ENCODE measurements at regions not wholly inside any gene's neighbourhood (a gene's known extent, or its start where the extent isn't known, plus 50 kb on each side); places are given as distances from the start of the nearest gene placed in this dataset.

GRCh38 chr21:28752131-28752530, 240.5 kb downstream of the LTN1 start:
- Histone ChIP-seq H3K36me3 (ENCODE audit: control insufficient read depth in 2 of 2, extremely low read depth in 1 of 2, insufficient read depth in 2 of 2, low read length in 2 of 2) (no peaks in the 10 kb centered on the region), H3K4me3 (replicated peaks in 1 of 3; ENCODE audit: insufficient read depth in 1 of 3, low read depth in 1 of 3, low read length in 3 of 3) (no peak overlapping the region), H3K4me1 (ENCODE audit: control insufficient read depth, extremely low read depth, insufficient read depth, low read length) (no peaks in the 10 kb centered on the region), H2AFZ (ENCODE audit: low read depth, low read length) (no peak overlapping the region), H3K9ac (replicated peaks; ENCODE audit: extremely low read depth, insufficient read depth, low read length) (no peak overlapping the region), H3K9me1 (replicated peaks; ENCODE audit: control insufficient read depth, extremely low read depth, insufficient read depth, low read length) (no peaks in the 10 kb centered on the region), H3K4me2 (ENCODE audit: insufficient read depth, low read length) (no peak overlapping the region), H3K79me2 (ENCODE audit: control insufficient read depth, insufficient read depth, low read length) (no peaks in the 10 kb centered on the region), H3K9me3 (replicated peaks; ENCODE audit: control insufficient read depth, insufficient read depth, low read length) (no peaks in the 10 kb centered on the region), H4K20me1 (replicated peaks; ENCODE audit: control insufficient read depth, extremely low read depth, insufficient read depth, low read length) (no peaks in the 10 kb centered on the region), H3K27me3 (ENCODE audit: control insufficient read depth in 2 of 2, insufficient read depth in 2 of 2, low read length in 2 of 2) (no peaks in the 10 kb centered on the region), H3K27ac (ENCODE audit: insufficient read depth, low read depth, low read length) (no peak overlapping the region)
- ChIA-PET POLR2A (no interaction called here), CTCF (interaction anchor here (1.2 to 1.9 kb wide), 2 partner anchors 177 to 187 kb away, joined by 3 to 4 read pairs; no protein-coding TSS in a partner anchor)
- no TSS peak for BruUV-seq (replicated peaks)
- dilution Hi-C loops (cut with MboI; ENCODE audit: extremely low pct_ligation_motif_present, low sequenced_read_pairs) (no loop called here), intact Hi-C loops (cut with micrococcal nuclease) (no loop called here)
- TF ChIP-seq POLR2AphosphoS5 (IDR thresholded peaks at IDR 0.05; ENCODE audit: insufficient read depth, low read depth, low read length) (no peak), EZH2 (IDR thresholded peaks at IDR 0.05; ENCODE audit: borderline replicate concordance, low read depth, low read length, severe bottlenecking) (no peak), GATA2 (IDR thresholded peaks at IDR 0.05; ENCODE audit: insufficient read depth, insufficient read length, low read depth, low read length) (no peak), POLR2A (IDR thresholded peaks at IDR 0.05; ENCODE audit: low read depth, low read length) (no peak)
- FAIRE-seq (no peak), DNase-seq (ENCODE audit: low read depth, low spot score) (no peak)

GRCh38 chr21:28751176-28751575, 241.5 kb downstream of the LTN1 start:
- Histone ChIP-seq H4K20me1 (replicated peaks; ENCODE audit: control insufficient read depth, extremely low read depth, insufficient read depth, low read length) (no peaks in the 10 kb centered on the region), H3K9ac (replicated peaks; ENCODE audit: extremely low read depth, insufficient read depth, low read length) (no peak overlapping the region), H2AFZ (ENCODE audit: low read depth, low read length) (no peak overlapping the region), H3K4me3 (replicated peaks in 1 of 3; ENCODE audit: insufficient read depth in 1 of 3, low read depth in 1 of 3, low read length in 3 of 3) (no peak overlapping the region), H3K27me3 (ENCODE audit: control insufficient read depth in 2 of 2, insufficient read depth in 2 of 2, low read length in 2 of 2) (no peaks in the 10 kb centered on the region), H3K4me2 (ENCODE audit: insufficient read depth, low read length) (no peak overlapping the region), H3K9me3 (replicated peaks; ENCODE audit: control insufficient read depth, insufficient read depth, low read length) (no peaks in the 10 kb centered on the region), H3K79me2 (ENCODE audit: control insufficient read depth, insufficient read depth, low read length) (no peaks in the 10 kb centered on the region), H3K9me1 (replicated peaks; ENCODE audit: control insufficient read depth, extremely low read depth, insufficient read depth, low read length) (no peaks in the 10 kb centered on the region), H3K27ac (ENCODE audit: insufficient read depth, low read depth, low read length) (no peak overlapping the region), H3K36me3 (ENCODE audit: control insufficient read depth in 2 of 2, extremely low read depth in 1 of 2, insufficient read depth in 2 of 2, low read length in 2 of 2) (no peaks in the 10 kb centered on the region), H3K4me1 (ENCODE audit: control insufficient read depth, extremely low read depth, insufficient read depth, low read length) (no peaks in the 10 kb centered on the region)
- intact Hi-C loops (cut with micrococcal nuclease) (no loop called here), dilution Hi-C loops (cut with MboI; ENCODE audit: extremely low pct_ligation_motif_present, low sequenced_read_pairs) (no loop called here)
- ChIA-PET CTCF (interaction anchor here (1.9 kb wide), 1 partner anchor 188 kb away, joined by 4 read pairs; no protein-coding TSS in a partner anchor), POLR2A (no interaction called here)
- DNase-seq (ENCODE audit: low read depth, low spot score), result no peak
- no peak for FAIRE-seq
- BruUV-seq (replicated peaks), result no TSS peak
- TF ChIP-seq POLR2A (IDR thresholded peaks at IDR 0.05; ENCODE audit: low read depth, low read length), result no peak
- no peak for TF ChIP-seq JUN (IDR thresholded peaks at IDR 0.05; ENCODE audit: borderline replicate concordance, insufficient read depth, insufficient read length, low read depth)
- TF ChIP-seq EZH2 (IDR thresholded peaks at IDR 0.05; ENCODE audit: borderline replicate concordance, low read depth, low read length, severe bottlenecking), result no peak
- TF ChIP-seq CTCF (IDR thresholded peaks at IDR 0.05; ENCODE audit: extremely low read depth in 1 of 2, insufficient read depth in 1 of 2, low read depth in 1 of 2, low read length in 2 of 2), result no peak
- no peak for TF ChIP-seq MYC (IDR thresholded peaks at IDR 0.05; ENCODE audit: low read depth, low read length)
- no peak for TF ChIP-seq GATA2 (IDR thresholded peaks at IDR 0.05; ENCODE audit: insufficient read depth, insufficient read length, low read depth, low read length)
- no peak for TF ChIP-seq MAX (IDR thresholded peaks at IDR 0.05; ENCODE audit: insufficient read depth, insufficient read length)
- TF ChIP-seq POLR2AphosphoS5 (IDR thresholded peaks at IDR 0.05; ENCODE audit: insufficient read depth, low read depth, low read length), result no peak
- TF ChIP-seq FOS (IDR thresholded peaks at IDR 0.05; ENCODE audit: borderline replicate concordance, insufficient read depth, low read length), result no peak
